ENCODE measurements at regions not wholly inside any gene's neighbourhood (a gene's known extent, or its start where the extent isn't known, plus 50 kb on each side); places are given as distances from the start of the nearest gene placed in this dataset.

GRCh38 chr2:17231394-17231965 lies 286.8 kb downstream of the RAD51AP2 start:
- no peak overlapping the region for H3K4me3 Mint-ChIP-seq (ENCODE audit: low read depth, unreplicated experiment)
- TF ChIP-seq, protein P1, sequence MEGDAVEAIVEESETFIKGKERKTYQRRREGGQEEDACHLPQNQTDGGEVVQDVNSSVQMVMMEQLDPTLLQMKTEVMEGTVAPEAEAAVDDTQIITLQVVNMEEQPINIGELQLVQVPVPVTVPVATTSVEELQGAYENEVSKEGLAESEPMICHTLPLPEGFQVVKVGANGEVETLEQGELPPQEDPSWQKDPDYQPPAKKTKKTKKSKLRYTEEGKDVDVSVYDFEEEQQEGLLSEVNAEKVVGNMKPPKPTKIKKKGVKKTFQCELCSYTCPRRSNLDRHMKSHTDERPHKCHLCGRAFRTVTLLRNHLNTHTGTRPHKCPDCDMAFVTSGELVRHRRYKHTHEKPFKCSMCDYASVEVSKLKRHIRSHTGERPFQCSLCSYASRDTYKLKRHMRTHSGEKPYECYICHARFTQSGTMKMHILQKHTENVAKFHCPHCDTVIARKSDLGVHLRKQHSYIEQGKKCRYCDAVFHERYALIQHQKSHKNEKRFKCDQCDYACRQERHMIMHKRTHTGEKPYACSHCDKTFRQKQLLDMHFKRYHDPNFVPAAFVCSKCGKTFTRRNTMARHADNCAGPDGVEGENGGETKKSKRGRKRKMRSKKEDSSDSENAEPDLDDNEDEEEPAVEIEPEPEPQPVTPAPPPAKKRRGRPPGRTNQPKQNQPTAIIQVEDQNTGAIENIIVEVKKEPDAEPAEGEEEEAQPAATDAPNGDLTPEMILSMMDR (IDR thresholded peaks at IDR 0.05; ENCODE audit: unreplicated experiment), result no peak
- H3K27me3 Mint-ChIP-seq (ENCODE audit: unreplicated experiment), result no peaks in the 10 kb centered on the region
- H3K9me3 Mint-ChIP-seq (ENCODE audit: low read depth, unreplicated experiment), result peaks cover 10% of the 10 kb centered on the region
- no peak for DNase-seq
- no peaks in the 10 kb centered on the region for H3K36me3 Mint-ChIP-seq (ENCODE audit: insufficient read depth, unreplicated experiment)
- intact Hi-C loops (cut with micrococcal nuclease; ENCODE audit: unreplicated experiment), result no loop called here
- no peaks in the 10 kb centered on the region for H3K4me1 Mint-ChIP-seq (ENCODE audit: low read depth, unreplicated experiment)
- no TSS peak for BruUV-seq (replicated peaks)
- no peak overlapping the region for H3K27ac Mint-ChIP-seq (ENCODE audit: unreplicated experiment)
- CTCF ChIA-PET, result no interaction called here

DNA sequence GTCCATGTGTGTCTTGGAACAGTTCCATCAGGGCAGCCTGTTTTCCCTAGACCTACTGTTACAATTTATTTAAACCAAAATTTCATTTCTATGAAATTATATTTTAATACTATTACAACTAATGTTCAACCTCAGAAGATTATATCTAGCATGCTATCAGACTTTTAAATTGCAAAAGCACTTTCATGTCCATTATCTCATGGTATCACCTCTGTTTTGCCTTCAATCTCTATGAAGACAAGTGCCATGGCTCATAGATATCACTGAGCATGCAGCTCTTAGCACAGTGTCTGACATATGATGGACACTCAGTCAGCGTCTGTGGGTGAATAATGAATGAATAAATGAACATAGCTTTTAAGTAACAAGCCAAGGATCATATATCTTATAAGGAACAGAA lies 288.8 kb downstream of the RAD51AP2 start:
- Mint-ChIP-seq H3K27ac (ENCODE audit: unreplicated experiment) (no peak overlapping the region), H3K9me3 (ENCODE audit: low read depth, unreplicated experiment) (peaks cover 10% of the 10 kb centered on the region), H3K36me3 (ENCODE audit: insufficient read depth, unreplicated experiment) (no peaks in the 10 kb centered on the region), H3K4me1 (ENCODE audit: low read depth, unreplicated experiment) (no peaks in the 10 kb centered on the region), H3K27me3 (ENCODE audit: unreplicated experiment) (no peaks in the 10 kb centered on the region), H3K4me3 (ENCODE audit: low read depth, unreplicated experiment) (no peak overlapping the region)
- no TSS peak for BruUV-seq (replicated peaks)
- intact Hi-C loops (cut with micrococcal nuclease; ENCODE audit: unreplicated experiment), result no loop called here
- CTCF ChIA-PET, result no interaction called here
- TF ChIP-seq, protein P1 (IDR thresholded peaks at IDR 0.05; ENCODE audit: unreplicated experiment), result no peak
- no peak for DNase-seq

- Mint-ChIP-seq H3K27ac (ENCODE audit: unreplicated experiment) (no peak overlapping the region), H3K4me1 (ENCODE audit: low read depth, unreplicated experiment) (no peaks in the 10 kb centered on the region), H3K36me3 (ENCODE audit: insufficient read depth, unreplicated experiment) (no peaks in the 10 kb centered on the region), H3K9me3 (ENCODE audit: low read depth, unreplicated experiment) (peaks cover 10% of the 10 kb centered on the region), H3K27me3 (ENCODE audit: unreplicated experiment) (no peaks in the 10 kb centered on the region), H3K4me3 (ENCODE audit: low read depth, unreplicated experiment) (no peak overlapping the region)
- no peak for DNase-seq
- CTCF ChIA-PET, result no interaction called here
- TF ChIP-seq, protein P1 (IDR thresholded peaks at IDR 0.05; ENCODE audit: unreplicated experiment), result no peak
- BruUV-seq (replicated peaks), result no TSS peak
- intact Hi-C loops (cut with micrococcal nuclease; ENCODE audit: unreplicated experiment), result no loop called here
Measured at GRCh38 chr2:17228461-17228860, 289.8 kb downstream of the RAD51AP2 start.

- CTCF ChIA-PET, result no interaction called here
- TF ChIP-seq, protein P1 (IDR thresholded peaks at IDR 0.05; ENCODE audit: unreplicated experiment), result no peak
- Mint-ChIP-seq H3K36me3 (ENCODE audit: insufficient read depth, unreplicated experiment) (no peaks in the 10 kb centered on the region), H3K4me3 (ENCODE audit: low read depth, unreplicated experiment) (no peak overlapping the region), H3K4me1 (ENCODE audit: low read depth, unreplicated experiment) (no peaks in the 10 kb centered on the region), H3K27ac (ENCODE audit: unreplicated experiment) (no peak overlapping the region), H3K9me3 (ENCODE audit: low read depth, unreplicated experiment) (peaks cover 10% of the 10 kb centered on the region), H3K27me3 (ENCODE audit: unreplicated experiment) (no peaks in the 10 kb centered on the region)
- intact Hi-C loops (cut with micrococcal nuclease; ENCODE audit: unreplicated experiment), result no loop called here
- BruUV-seq (replicated peaks), result no TSS peak
- DNase-seq, result no peak
Measured at GRCh38 chr2:17227856-17228255, 290.4 kb downstream of the RAD51AP2 start.
